SK-N-SH treated with all-trans-retinoic acid at 6 μM for 48 hours (cell line): ENCODE measurements at regions not wholly inside any gene's neighbourhood (a gene's known extent, or its start where the extent isn't known, plus 50 kb on each side); places are given as distances from the start of the nearest gene placed in this dataset.

Experiments
- ATAC-seq: fragments of 200-7000 bp; cut with Tn5 transposase; 3 replicates; pipeline ENCODE4 v1.9.1; 2020; ENCODE audit warnings: mild to moderate bottlenecking, moderate library complexity
- ARNTL ChIP-seq: fragments of 450-650 bp; formaldehyde crosslinking; IDR thresholded peaks from 2 replicates; pipeline ENCODE4 v1.5.0; 2020; ENCODE audit warnings: low read depth, mild to moderate bottlenecking, moderate library complexity, borderline replicate concordance
- CSDC2 ChIP-seq: fragments of 250-450 bp; sonication (Bioruptor Pico); IDR thresholded peaks from 2 replicates; pipeline ENCODE4 v1.5.0; 2020; ENCODE audit warnings: mild to moderate bottlenecking, moderate library complexity
- ESRRG ChIP-seq: fragments of 250-450 bp; sonication (Bioruptor Pico); IDR thresholded peaks from 2 replicates; pipeline ENCODE4 v1.6.1; 2021; ENCODE audit warnings: mild to moderate bottlenecking
- GLIS3 ChIP-seq: fragments of 250-450 bp; sonication (Bioruptor Pico); IDR thresholded peaks from 2 replicates; pipeline ENCODE4 v1.5.0; 2020; ENCODE audit warnings: mild to moderate bottlenecking, moderate library complexity
- ISL1 ChIP-seq: fragments of 250-450 bp; sonication (Bioruptor Pico); IDR thresholded peaks from 2 replicates; pipeline ENCODE4 v2.1.2; 2022; ENCODE audit warnings: mild to moderate bottlenecking, moderate library complexity
- OSR1 ChIP-seq: fragments of 250-450 bp; sonication (Bioruptor Pico); IDR thresholded peaks from 2 replicates; pipeline ENCODE4 v1.8.0; 2022; ENCODE audit warnings: moderate library complexity, mild to moderate bottlenecking, inconsistent platforms
- PPARA ChIP-seq: fragments of 250-450 bp; sonication (Bioruptor Pico); IDR thresholded peaks from 2 replicates; pipeline ENCODE4 v1.5.0; 2020; ENCODE audit warnings: mild to moderate bottlenecking, borderline replicate concordance
- RARB ChIP-seq: fragments of 250-450 bp; sonication (Bioruptor Pico); IDR thresholded peaks from 2 replicates; pipeline ENCODE4 v1.8.0; 2021; ENCODE audit warnings: mild to moderate bottlenecking, moderate library complexity
- SNAI2 ChIP-seq: fragments of 250-450 bp; sonication (Bioruptor Pico); IDR thresholded peaks from 2 replicates; pipeline ENCODE4 v1.5.0; 2020; ENCODE audit warnings: mild to moderate bottlenecking, moderate library complexity
- TOX ChIP-seq: fragments of 250-450 bp; sonication (Bioruptor Pico); IDR thresholded peaks from 2 replicates; pipeline ENCODE4 v1.8.0; 2021; ENCODE audit warnings: mild to moderate bottlenecking, moderate library complexity, borderline replicate concordance
- ZC3H10 ChIP-seq: fragments of 250-450 bp; sonication (Bioruptor Pico); IDR thresholded peaks from 2 replicates; pipeline ENCODE4 v1.5.1; 2021; ENCODE audit warnings: mild to moderate bottlenecking, moderate library complexity
- ZFP3 ChIP-seq: fragments of 250-450 bp; sonication (Bioruptor Pico); IDR thresholded peaks from 2 replicates; pipeline ENCODE4 v1.5.0; 2020; ENCODE audit warnings: mild to moderate bottlenecking, moderate library complexity
- ZFP30 ChIP-seq: fragments of 450-650 bp; formaldehyde crosslinking; IDR thresholded peaks from 2 replicates; pipeline ENCODE4 v1.5.0; 2022; ENCODE audit warnings: mild to moderate bottlenecking, moderate library complexity
- ZNF8 ChIP-seq: fragments of 450-650 bp; formaldehyde crosslinking; IDR thresholded peaks from 2 replicates; pipeline ENCODE4 v1.5.0; 2020; ENCODE audit warnings: mild to moderate bottlenecking, moderate library complexity
- TF ChIP-seq, protein P1 (sequence below): fragments of 250-450 bp; sonication (Bioruptor Pico); IDR thresholded peaks from 2 replicates; pipeline ENCODE4 v1.5.0; 2020; ENCODE audit warnings: mild to moderate bottlenecking, moderate library complexity
- TF ChIP-seq, protein P2 (sequence below): fragments of 250-450 bp; sonication (Bioruptor Pico); IDR thresholded peaks from 2 replicates; pipeline ENCODE4 v1.5.1; 2021; ENCODE audit warnings: mild to moderate bottlenecking, moderate library complexity
- TF ChIP-seq, protein P3 (sequence below): fragments of 250-450 bp; sonication (Bioruptor Pico); IDR thresholded peaks from 2 replicates; pipeline ENCODE4 v1.8.0; 2021; ENCODE audit warnings: low read depth, mild to moderate bottlenecking, moderate library complexity, borderline replicate concordance
- TF ChIP-seq, protein P4 (sequence below): fragments of 250-450 bp; sonication (Bioruptor Pico); IDR thresholded peaks from 2 replicates; pipeline ENCODE4 v1.5.1; 2020; ENCODE audit warnings: low read depth, mild to moderate bottlenecking, moderate library complexity

DNA sequence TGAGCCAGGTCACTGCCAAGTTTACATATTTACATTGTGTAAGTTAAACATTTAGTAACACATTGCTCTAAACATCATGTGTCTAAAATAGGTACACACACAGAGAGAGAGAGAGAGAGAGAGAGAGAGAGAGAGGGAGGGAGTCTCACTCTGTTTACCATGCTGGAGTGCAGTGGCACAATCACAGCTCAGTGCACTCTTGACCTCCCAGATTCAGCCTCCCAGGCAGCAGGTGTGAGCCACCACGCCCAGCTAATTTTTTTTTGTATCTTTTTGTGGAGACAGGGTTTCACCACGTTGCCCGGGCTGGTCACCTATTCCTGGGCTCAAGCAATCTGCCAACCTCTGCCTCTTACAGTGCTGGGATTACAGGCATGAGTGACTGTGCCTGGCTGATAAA is 1045.3 kb downstream of the TLE1 start:
- TF ChIP-seq ZFP30 (CRISPR knock-in tag): no peak
- TF ChIP-seq ISL1: no peak
- TF ChIP-seq, all 23 proteins: peak for 0
- ATAC-seq: no peak

DNA sequence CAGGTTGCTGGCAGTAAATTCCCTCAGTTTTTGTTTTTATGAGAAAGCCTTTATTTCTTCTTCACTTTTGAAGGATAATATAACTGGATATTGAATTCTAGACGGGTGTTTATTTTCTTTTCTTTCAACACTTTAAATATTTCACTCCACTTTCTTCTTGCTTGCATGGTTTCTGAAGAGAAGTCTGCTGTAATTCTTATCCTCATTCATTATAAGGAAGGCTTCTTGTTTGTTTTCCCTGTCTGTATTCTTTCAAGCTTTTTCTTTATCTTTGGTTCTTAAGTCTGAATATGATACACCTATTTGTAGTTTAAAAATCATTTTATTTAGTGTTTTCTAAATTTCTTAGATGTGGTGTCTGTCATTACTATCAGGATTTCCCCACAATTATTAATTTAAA is 1054.3 kb downstream of the TLE1 start:
- TF ChIP-seq SNAI2 (CRISPR knock-in tag) (no peak), ZC3H10 (no peak), GLIS3 (CRISPR knock-in tag) (no peak)
- TF ChIP-seq, protein P1, sequence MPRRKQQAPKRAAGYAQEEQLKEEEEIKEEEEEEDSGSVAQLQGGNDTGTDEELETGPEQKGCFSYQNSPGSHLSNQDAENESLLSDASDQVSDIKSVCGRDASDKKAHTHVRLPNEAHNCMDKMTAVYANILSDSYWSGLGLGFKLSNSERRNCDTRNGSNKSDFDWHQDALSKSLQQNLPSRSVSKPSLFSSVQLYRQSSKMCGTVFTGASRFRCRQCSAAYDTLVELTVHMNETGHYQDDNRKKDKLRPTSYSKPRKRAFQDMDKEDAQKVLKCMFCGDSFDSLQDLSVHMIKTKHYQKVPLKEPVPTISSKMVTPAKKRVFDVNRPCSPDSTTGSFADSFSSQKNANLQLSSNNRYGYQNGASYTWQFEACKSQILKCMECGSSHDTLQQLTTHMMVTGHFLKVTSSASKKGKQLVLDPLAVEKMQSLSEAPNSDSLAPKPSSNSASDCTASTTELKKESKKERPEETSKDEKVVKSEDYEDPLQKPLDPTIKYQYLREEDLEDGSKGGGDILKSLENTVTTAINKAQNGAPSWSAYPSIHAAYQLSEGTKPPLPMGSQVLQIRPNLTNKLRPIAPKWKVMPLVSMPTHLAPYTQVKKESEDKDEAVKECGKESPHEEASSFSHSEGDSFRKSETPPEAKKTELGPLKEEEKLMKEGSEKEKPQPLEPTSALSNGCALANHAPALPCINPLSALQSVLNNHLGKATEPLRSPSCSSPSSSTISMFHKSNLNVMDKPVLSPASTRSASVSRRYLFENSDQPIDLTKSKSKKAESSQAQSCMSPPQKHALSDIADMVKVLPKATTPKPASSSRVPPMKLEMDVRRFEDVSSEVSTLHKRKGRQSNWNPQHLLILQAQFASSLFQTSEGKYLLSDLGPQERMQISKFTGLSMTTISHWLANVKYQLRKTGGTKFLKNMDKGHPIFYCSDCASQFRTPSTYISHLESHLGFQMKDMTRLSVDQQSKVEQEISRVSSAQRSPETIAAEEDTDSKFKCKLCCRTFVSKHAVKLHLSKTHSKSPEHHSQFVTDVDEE: no peak
- TF ChIP-seq, protein P2, sequence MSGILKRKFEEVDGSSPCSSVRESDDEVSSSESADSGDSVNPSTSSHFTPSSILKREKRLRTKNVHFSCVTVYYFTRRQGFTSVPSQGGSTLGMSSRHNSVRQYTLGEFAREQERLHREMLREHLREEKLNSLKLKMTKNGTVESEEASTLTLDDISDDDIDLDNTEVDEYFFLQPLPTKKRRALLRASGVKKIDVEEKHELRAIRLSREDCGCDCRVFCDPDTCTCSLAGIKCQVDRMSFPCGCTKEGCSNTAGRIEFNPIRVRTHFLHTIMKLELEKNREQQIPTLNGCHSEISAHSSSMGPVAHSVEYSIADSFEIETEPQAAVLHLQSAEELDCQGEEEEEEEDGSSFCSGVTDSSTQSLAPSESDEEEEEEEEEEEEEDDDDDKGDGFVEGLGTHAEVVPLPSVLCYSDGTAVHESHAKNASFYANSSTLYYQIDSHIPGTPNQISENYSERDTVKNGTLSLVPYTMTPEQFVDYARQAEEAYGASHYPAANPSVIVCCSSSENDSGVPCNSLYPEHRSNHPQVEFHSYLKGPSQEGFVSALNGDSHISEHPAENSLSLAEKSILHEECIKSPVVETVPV (CRISPR knock-in tag): no peak
- no peak for ATAC-seq

DNA sequence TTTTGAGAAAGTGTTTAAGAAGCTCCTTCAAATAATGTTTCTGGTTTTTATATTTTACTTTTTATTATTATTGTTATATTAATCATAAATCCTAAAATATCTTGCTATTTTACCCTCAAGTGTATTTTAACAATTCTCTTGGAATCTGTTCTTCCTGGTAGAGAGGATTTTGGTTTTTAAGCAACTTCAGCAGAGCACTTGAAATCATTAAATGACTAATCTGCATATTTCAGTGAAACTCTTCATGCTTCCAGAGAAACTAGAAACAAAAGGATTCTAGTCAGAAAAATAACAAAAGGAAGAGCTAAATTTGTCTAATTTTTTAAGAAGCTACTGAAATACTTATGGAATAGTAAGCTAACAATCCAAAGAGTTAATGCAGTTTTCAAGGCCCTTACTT is 1057.3 kb downstream of the TLE1 start:
- no peak for TF ChIP-seq ZFP30 (CRISPR knock-in tag)
- no peak for TF ChIP-seq OSR1 (CRISPR knock-in tag)
- TF ChIP-seq RARB (CRISPR knock-in tag): no peak
- no peak for TF ChIP-seq ARNTL
- no peak for TF ChIP-seq ZC3H10
- TF ChIP-seq GLIS3 (CRISPR knock-in tag): no peak
- TF ChIP-seq, protein P1: no peak
- no peak for TF ChIP-seq ESRRG (CRISPR knock-in tag)
- TF ChIP-seq ZNF8 (CRISPR knock-in tag): no peak
- TF ChIP-seq, protein P3, sequence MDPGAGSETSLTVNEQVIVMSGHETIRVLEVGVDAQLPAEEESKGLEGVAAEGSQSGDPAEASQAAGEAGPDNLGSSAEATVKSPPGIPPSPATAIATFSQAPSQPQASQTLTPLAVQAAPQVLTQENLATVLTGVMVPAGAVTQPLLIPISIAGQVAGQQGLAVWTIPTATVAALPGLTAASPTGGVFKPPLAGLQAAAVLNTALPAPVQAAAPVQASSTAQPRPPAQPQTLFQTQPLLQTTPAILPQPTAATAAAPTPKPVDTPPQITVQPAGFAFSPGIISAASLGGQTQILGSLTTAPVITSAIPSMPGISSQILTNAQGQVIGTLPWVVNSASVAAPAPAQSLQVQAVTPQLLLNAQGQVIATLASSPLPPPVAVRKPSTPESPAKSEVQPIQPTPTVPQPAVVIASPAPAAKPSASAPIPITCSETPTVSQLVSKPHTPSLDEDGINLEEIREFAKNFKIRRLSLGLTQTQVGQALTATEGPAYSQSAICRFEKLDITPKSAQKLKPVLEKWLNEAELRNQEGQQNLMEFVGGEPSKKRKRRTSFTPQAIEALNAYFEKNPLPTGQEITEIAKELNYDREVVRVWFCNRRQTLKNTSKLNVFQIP: no peak
- ATAC-seq: no peak

DNA sequence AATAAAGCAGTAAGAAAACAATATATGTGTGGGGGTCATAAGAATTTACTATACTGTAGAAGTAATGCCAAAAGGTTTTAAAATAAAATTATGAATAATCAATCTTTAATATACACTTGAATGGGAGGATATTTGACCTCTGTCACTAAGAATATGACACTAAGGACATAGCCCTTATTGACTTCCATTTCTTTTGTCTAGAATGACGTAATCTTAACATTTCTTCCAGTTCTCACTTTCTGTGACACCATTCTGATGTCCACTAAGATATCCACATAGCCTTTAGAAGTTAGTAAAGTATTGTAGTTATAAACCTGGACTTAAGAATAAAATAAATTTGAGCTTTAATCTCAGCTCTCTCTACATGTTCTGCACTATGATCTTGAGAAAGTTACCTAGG is 1050.7 kb downstream of the TLE4 start:
- no peak for TF ChIP-seq RARB (CRISPR knock-in tag)
- no peak for TF ChIP-seq TOX (CRISPR knock-in tag)
- TF ChIP-seq CSDC2 (CRISPR knock-in tag): no peak
- no peak for TF ChIP-seq PPARA (CRISPR knock-in tag)
- no peak for TF ChIP-seq ZFP3 (CRISPR knock-in tag)
- TF ChIP-seq, protein P4, sequence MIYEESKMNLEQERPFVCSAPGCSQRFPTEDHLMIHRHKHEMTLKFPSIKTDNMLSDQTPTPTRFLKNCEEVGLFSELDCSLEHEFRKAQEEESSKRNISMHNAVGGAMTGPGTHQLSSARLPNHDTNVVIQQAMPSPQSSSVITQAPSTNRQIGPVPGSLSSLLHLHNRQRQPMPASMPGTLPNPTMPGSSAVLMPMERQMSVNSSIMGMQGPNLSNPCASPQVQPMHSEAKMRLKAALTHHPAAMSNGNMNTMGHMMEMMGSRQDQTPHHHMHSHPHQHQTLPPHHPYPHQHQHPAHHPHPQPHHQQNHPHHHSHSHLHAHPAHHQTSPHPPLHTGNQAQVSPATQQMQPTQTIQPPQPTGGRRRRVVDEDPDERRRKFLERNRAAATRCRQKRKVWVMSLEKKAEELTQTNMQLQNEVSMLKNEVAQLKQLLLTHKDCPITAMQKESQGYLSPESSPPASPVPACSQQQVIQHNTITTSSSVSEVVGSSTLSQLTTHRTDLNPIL (CRISPR knock-in tag): no peak
- ATAC-seq: no peak

DNA sequence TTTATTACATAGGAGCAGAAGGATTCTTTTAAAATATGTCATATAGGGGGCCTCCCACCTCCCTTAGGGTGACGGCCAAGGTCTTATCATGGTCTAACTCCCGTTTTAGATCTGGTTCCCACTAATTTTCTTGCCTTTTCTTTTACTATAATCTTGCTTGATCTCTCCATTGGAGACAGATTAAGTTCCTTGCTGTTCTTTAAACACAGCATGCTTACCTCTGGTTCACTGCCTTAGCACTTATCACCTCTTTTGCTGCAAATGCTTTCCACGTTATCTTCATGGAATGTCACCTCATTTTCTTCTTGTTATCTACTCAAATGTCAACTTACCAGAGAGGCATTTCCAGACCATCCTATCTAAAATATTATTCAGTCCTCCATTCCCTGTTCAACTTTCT is 1047.6 kb downstream of the TLE4 start:
- no peak for ATAC-seq
- TF ChIP-seq, protein P3: no peak
